LNCAP (cell line): ENCODE measurements at regions not wholly inside any gene's neighbourhood (a gene's known extent, or its start where the extent isn't known, plus 50 kb on each side); places are given as distances from the start of the nearest gene placed in this dataset.

Experiments used
- TF ChIP-seq, protein P1 (sequence below): fragments of 450-650 bp; IDR thresholded peaks from 2 replicates; pipeline ENCODE4 v1.5.1; 2017; ENCODE audit warnings: mild to moderate bottlenecking

DNA sequence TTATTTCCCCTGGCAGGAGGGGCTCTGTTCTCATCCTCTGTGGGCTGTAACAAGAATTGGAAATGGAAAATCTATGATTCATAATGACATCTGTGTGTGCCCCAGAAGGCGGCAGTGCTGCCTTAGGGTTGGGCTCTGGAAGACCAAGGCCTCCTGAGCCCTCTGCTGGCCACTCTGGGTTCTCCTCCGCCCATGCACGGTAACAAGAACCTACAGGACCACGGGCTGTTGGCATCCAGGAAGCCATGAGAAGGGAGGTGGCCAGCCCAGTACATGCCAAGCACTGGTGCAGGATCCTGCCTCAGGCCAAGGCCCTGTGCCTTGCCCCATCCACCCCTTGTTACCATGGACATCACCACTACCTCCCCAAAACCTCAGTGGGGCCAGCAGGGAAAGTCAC, 454.2 kb downstream of the TP53TG3F start:
- TF ChIP-seq, protein P1, sequence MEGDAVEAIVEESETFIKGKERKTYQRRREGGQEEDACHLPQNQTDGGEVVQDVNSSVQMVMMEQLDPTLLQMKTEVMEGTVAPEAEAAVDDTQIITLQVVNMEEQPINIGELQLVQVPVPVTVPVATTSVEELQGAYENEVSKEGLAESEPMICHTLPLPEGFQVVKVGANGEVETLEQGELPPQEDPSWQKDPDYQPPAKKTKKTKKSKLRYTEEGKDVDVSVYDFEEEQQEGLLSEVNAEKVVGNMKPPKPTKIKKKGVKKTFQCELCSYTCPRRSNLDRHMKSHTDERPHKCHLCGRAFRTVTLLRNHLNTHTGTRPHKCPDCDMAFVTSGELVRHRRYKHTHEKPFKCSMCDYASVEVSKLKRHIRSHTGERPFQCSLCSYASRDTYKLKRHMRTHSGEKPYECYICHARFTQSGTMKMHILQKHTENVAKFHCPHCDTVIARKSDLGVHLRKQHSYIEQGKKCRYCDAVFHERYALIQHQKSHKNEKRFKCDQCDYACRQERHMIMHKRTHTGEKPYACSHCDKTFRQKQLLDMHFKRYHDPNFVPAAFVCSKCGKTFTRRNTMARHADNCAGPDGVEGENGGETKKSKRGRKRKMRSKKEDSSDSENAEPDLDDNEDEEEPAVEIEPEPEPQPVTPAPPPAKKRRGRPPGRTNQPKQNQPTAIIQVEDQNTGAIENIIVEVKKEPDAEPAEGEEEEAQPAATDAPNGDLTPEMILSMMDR = peak; percentile 37; the same call in 1 of the 2 replicates

DNA sequence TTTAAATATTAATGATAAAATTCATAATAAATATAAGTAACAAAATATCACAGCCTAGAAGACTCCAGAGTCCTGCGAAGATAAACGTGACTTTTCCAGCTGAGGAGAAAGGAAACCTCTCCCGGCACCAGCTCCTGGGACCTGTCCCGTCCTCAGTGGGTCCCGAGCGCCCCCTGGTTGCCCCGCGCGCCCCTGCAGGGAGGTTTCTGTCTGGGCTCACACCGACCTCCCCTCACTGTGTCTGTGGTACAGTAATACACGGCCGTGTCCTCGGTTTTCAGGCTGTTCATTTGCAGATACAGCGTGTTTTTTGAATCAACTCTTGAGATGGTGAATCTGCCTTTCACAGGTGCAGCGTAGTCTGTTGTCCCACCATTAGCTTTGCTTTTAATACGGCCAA, 478.7 kb downstream of the TP53TG3F start:
- TF ChIP-seq, protein P1 = peak; percentile 33; the same call in 1 of the 2 replicates

DNA sequence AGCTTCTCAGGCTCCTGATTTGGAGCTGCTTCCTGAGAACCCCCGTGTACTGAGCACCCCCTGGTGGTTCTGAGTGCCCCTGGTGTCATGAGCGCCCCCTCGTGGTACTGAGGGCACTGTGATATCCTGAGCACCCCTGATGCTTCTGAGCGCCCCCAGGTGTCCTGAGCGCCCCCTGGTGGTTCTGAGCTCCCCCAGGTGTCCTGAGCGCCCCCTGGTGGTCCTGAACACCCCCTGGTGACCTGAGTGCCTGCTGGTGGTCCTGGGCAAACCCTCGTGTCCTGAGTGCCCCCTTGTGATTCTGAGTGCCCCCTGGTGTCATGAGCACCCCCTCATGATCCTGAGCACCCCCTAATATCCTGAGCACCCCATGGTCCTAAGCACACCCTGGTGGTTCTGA, 502.1 kb downstream of the TP53TG3F start:
- TF ChIP-seq, protein P1 = peak; percentile 25; the same call in 1 of the 2 replicates

DNA sequence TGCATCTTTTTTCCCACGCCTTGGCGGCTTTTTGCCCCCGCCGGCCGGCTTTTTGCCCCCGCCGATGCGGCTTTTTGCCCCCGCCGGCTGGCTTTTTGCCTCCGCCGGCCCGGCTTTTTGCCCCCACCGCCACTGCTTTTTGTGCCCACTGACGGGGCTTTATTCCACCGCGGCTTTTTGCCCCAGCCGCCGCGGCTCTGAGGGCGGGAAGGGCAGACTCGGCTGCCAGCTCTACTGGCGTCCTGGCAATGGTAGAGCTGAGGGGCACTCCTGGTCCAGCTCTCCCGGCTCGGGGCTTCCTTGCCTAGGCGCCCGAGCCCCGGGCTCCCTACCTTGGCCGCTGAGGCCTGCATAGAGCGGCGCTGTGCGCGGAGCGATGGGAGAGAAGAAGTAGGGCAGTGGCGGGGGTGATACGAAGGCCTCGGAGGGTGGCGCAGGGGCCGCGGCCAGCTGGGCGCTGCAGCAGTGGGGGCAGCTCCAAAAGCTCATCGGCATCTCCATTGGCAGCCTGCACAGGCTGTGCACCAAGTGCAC, 591.4 kb downstream of the TP53TG3F start:
- TF ChIP-seq, protein P1 = no peak

DNA sequence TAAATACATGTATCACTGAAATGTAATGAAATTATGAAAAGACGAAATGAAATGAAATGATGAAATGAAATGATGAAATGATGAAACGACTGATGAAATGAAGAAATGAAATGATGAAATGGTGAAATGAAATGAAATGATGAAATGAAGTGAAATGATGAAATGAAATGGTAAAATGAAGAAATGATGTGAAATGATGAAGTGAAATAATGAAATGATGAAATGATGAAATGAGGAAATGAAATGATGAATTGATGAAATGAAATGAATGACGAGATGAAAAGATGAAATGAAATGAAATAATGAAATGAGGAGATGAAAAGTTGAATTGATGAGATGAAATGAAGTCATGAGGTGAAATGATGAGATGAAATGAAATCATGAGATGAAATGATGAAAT, 594.7 kb downstream of the TP53TG3F start:
- TF ChIP-seq, protein P1 = no peak

- TF ChIP-seq, protein P1 = no peak
Observed at GRCh38 chr16:34054969-34055368, 595.6 kb downstream of the TP53TG3F start.

- TF ChIP-seq, protein P1 = no peak
Observed at GRCh38 chr16:34078691-34079090, 619.3 kb downstream of the TP53TG3F start.
